ENCODE measurements at regions not wholly inside any gene's neighbourhood (a gene's known extent, or its start where the extent isn't known, plus 50 kb on each side); places are given as distances from the start of the nearest gene placed in this dataset.
"Not testable (repeated sequence)": the region's sequence is repeated elsewhere in the genome, so short reads cannot be mapped to it uniquely, and the experiment has no call there.

- DNase-seq (ENCODE audit: low spot score) = no peak
Measured at GRCh38 chr2:188645986-188646385, 328.2 kb upstream of the COL3A1 start.

GRCh38 chr2:188647430-188648070 is 326.6 kb upstream of the COL3A1 start:
- DNase-seq (ENCODE audit: low spot score) = no peak

- DNase-seq (ENCODE audit: low spot score) = no peak
Measured at GRCh38 chr2:188659656-188660406, 314.3 kb upstream of the COL3A1 start.

- DNase-seq (ENCODE audit: low spot score) = no peak
Measured at GRCh38 chr2:188663301-188663700, 310.9 kb upstream of the COL3A1 start.

GRCh38 chr2:188664416-188664815 is 309.8 kb upstream of the COL3A1 start:
- DNase-seq (ENCODE audit: low spot score) = no peak

GRCh38 chr2:188664951-188665595 is 309.1 kb upstream of the COL3A1 start:
- DNase-seq (ENCODE audit: low spot score) = no peak

- DNase-seq (ENCODE audit: low spot score) = no peak
Measured at GRCh38 chr2:188665727-188666304, 308.4 kb upstream of the COL3A1 start.

- DNase-seq (ENCODE audit: low spot score) = no peak
Measured at GRCh38 chr2:188666503-188666902, 307.7 kb upstream of the COL3A1 start.

- DNase-seq (ENCODE audit: low spot score) = no peak
Measured at GRCh38 chr2:188668017-188668680, 306.0 kb upstream of the COL3A1 start.

GRCh38 chr2:188675391-188676009 is 298.7 kb upstream of the COL3A1 start:
- no peak for DNase-seq (ENCODE audit: low spot score)

GRCh38 chr2:188676010-188676400 is 298.2 kb upstream of the COL3A1 start:
- no peak for DNase-seq (ENCODE audit: low spot score)

- DNase-seq (ENCODE audit: low spot score) = no peak
Measured at GRCh38 chr2:188677142-188677541, 297.0 kb upstream of the COL3A1 start.

GRCh38 chr2:188678882-188679281 is 295.3 kb upstream of the COL3A1 start:
- no peak for DNase-seq (ENCODE audit: low spot score)

GRCh38 chr2:188682838-188683237 is 291.3 kb upstream of the COL3A1 start:
- no peak for DNase-seq (ENCODE audit: low spot score)

GRCh38 chr2:188684795-188685194 is 289.4 kb upstream of the COL3A1 start:
- no peak for DNase-seq (ENCODE audit: low spot score)

- no peak for DNase-seq (ENCODE audit: low spot score)
Measured at GRCh38 chr2:188693111-188693510, 281.1 kb upstream of the COL3A1 start.

- DNase-seq (ENCODE audit: low spot score) = no peak
Measured at GRCh38 chr2:188693771-188694170, 280.4 kb upstream of the COL3A1 start.

- DNase-seq (ENCODE audit: low spot score) = no peak
Measured at GRCh38 chr2:188695953-188696352, 278.2 kb upstream of the COL3A1 start.

- DNase-seq (ENCODE audit: low spot score) = not testable (repeated sequence)
Measured at GRCh38 chr2:188698151-188698550, 276.0 kb upstream of the COL3A1 start.

GRCh38 chr2:188701836-188702235 is 272.3 kb upstream of the COL3A1 start:
- no peak for DNase-seq (ENCODE audit: low spot score)

GRCh38 chr2:188705191-188705590 is 269.0 kb upstream of the COL3A1 start:
- no peak for DNase-seq (ENCODE audit: low spot score)

Data from HT-29 (cell line).